Sigmoid colon (tissue), 4 donors: ENCODE measurements at regions not wholly inside any gene's neighbourhood (a gene's known extent, or its start where the extent isn't known, plus 50 kb on each side); places are given as distances from the start of the nearest gene placed in this dataset.

Source experiments
- CTCF ChIP-seq, 4 experiments: fragments of 450-650 bp in 3 of 4; fragments of 200-600 bp in 1 of 4; IDR thresholded peaks; one replicate each; pipeline ENCODE4 v1.5.1; 2016 to 2019; ENCODE audit warnings: antibody characterized with exemption in 4 of 4, mild to moderate bottlenecking in 3 of 4, moderate library complexity in 2 of 4
- EP300 ChIP-seq, 4 donors: sonication (generic); formaldehyde crosslinking; IDR thresholded peaks; one replicate each; pipeline ENCODE4 v1.6.1; 2017; ENCODE audit warnings: antibody characterized with exemption in 4 of 4
- POLR2A ChIP-seq, 2 donors: fragments of 450-650 bp; IDR thresholded peaks; one replicate each; pipeline ENCODE4 v1.6.1; 2016; ENCODE audit warnings: antibody characterized with exemption in 2 of 2, mild to moderate bottlenecking in 2 of 2, moderate library complexity in 2 of 2
- POLR2AphosphoS5 ChIP-seq, 4 donors: sonication (generic); formaldehyde crosslinking; IDR thresholded peaks; one replicate each; pipeline ENCODE4 v1.6.1; 2017; ENCODE audit warnings: antibody characterized with exemption in 4 of 4

DNA sequence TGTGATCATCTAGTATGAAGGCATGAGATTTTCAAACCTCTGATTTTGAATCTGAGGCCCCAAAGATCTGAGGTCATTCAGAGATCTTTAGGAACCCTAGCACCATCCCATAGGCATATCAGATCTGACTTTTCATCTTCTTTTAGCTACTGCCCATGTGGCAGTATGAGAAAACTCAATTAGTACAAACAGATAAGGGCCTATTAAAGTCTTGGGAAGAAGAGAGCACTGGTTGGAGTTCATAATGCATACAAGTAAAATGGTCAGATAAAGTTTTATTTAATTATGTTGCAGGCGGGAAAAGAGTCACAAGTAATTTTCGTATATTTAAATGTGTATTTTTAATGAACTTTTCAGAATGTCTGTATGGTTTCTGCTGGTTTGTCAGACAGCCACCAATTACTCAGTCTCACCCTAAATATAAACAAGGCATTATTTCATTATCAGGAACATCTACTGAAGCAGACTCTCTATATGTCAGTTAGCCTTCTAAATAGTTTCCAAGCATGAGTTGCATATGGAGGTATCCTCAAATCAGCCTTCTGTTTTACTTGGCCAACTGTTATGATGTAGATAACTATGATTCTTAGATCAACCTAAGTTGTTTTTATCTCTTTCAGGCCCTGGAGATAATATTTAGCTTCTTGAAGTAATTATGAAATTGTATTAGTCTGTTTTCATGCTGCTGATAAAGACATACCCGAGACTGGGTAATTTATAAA, 340.3 kb upstream of the TBC1D5 start:
- TF ChIP-seq POLR2A (IDR thresholded peaks at IDR 0.05) (no peak), CTCF (IDR thresholded peaks at IDR 0.05) (no peak), POLR2AphosphoS5 (IDR thresholded peaks at IDR 0.05) (no peak), EP300 (IDR thresholded peaks at IDR 0.05) (no peak)
